Sigmoid colon (tissue), 4 donors: ENCODE measurements at regions not wholly inside any gene's neighbourhood (a gene's known extent, or its start where the extent isn't known, plus 50 kb on each side); places are given as distances from the start of the nearest gene placed in this dataset.

Experiments
- EP300 ChIP-seq, 4 donors: sonication (generic); formaldehyde crosslinking; IDR thresholded peaks; one replicate each; pipeline ENCODE4 v1.6.1; 2017; ENCODE audit warnings: antibody characterized with exemption in 4 of 4
- POLR2A ChIP-seq, 2 donors: fragments of 450-650 bp; IDR thresholded peaks; one replicate each; pipeline ENCODE4 v1.6.1; 2016; ENCODE audit warnings: antibody characterized with exemption in 2 of 2, mild to moderate bottlenecking in 2 of 2, moderate library complexity in 2 of 2
- TF ChIP-seq, protein P1 (sequence below), 4 experiments: fragments of 450-650 bp in 3 of 4; fragments of 200-600 bp in 1 of 4; IDR thresholded peaks; one replicate each; pipeline ENCODE4 v1.5.1; 2016 to 2019; ENCODE audit warnings: antibody characterized with exemption in 4 of 4, mild to moderate bottlenecking in 3 of 4, moderate library complexity in 2 of 4

DNA sequence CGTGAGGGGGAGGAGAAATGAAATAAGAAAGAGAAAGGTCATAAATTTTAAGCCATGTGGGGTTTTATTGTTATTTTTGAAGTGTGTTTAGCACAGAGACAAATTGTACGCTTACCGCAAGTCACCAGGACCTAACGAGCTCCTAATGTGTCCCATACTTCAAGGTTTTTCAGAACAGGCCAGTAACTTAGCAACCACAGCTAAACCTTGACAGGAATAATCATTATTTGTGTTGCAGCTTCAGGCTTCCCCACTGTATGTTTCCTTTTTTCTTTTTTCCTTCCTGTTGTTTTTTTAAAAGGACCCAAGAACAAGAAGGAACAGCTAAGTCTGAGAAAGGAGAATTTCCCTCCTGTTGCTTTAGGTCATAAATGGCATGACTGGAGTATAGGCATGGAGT is 160.8 kb downstream of the TUSC7 start:
- TF ChIP-seq, protein P1, sequence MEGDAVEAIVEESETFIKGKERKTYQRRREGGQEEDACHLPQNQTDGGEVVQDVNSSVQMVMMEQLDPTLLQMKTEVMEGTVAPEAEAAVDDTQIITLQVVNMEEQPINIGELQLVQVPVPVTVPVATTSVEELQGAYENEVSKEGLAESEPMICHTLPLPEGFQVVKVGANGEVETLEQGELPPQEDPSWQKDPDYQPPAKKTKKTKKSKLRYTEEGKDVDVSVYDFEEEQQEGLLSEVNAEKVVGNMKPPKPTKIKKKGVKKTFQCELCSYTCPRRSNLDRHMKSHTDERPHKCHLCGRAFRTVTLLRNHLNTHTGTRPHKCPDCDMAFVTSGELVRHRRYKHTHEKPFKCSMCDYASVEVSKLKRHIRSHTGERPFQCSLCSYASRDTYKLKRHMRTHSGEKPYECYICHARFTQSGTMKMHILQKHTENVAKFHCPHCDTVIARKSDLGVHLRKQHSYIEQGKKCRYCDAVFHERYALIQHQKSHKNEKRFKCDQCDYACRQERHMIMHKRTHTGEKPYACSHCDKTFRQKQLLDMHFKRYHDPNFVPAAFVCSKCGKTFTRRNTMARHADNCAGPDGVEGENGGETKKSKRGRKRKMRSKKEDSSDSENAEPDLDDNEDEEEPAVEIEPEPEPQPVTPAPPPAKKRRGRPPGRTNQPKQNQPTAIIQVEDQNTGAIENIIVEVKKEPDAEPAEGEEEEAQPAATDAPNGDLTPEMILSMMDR (IDR thresholded peaks at IDR 0.05) = no peak
- no peak for TF ChIP-seq POLR2A (IDR thresholded peaks at IDR 0.05)
- no peak for TF ChIP-seq EP300 (IDR thresholded peaks at IDR 0.05)
